PC-9 (cell line): ENCODE measurements at regions not wholly inside any gene's neighbourhood (a gene's known extent, or its start where the extent isn't known, plus 50 kb on each side); places are given as distances from the start of the nearest gene placed in this dataset.

Experiments used
- BruUV-seq: library from RNA; stranded (reverse); fragments of 400-500 nt; replicated peaks from 2 replicates; lab custom pipeline; 2021; lab: Mats Ljungman, UMichigan
- CTCF ChIA-PET: fragments of 300-600 bp; sonication (Branson Sonifier 250); formaldehyde crosslinking; loops from one replicate; lab custom pipeline; 2022; ENCODE audit warnings: antibody characterized with exemption; lab: Charles Lee
- POLR2A ChIA-PET: fragments of 300-600 bp; sonication (Branson Sonifier 250); formaldehyde crosslinking; loops from one replicate; lab custom pipeline; 2022; ENCODE audit warnings: antibody characterized with exemption; ENCODE audit not compliant: unreplicated experiment; lab: Charles Lee
- DNase-seq, 2 experiments: peaks; one replicate each; pipeline versions ENCODE4 v3.0.0 to v3.0.0-alpha.2; 2015 to 2022; ENCODE audit warnings: mixed read lengths in 1 of 2
- H2AFZ ChIP-seq: fragments of 200-600 bp; sonication (generic); 2 replicates; pipeline ENCODE4 v1.8.1; 2017; ENCODE audit warnings: antibody characterized with exemption
- H3F3A ChIP-seq: fragments of 200-600 bp; sonication (generic); 2 replicates; pipeline ENCODE4 v1.8.1; 2017; ENCODE audit warnings: antibody characterized with exemption, mild to moderate bottlenecking, low read depth; ENCODE audit not compliant: insufficient read depth
- H3K27ac ChIP-seq: fragments of 200-600 bp; sonication (generic); 2 replicates; pipeline ENCODE4 v1.6.1; 2016; ENCODE audit warnings: mixed run types
- H3K27me3 ChIP-seq: fragments of 200-600 bp; sonication (generic); 2 replicates; pipeline ENCODE4 v1.6.1; 2016; ENCODE audit warnings: low read depth, mixed run types; ENCODE audit not compliant: insufficient read depth
- H3K36me3 ChIP-seq: fragments of 200-600 bp; sonication (generic); 2 replicates; pipeline ENCODE4 v1.6.1; 2016; ENCODE audit warnings: low read depth, mixed run types
- H3K4me1 ChIP-seq: fragments of 200-600 bp; sonication (generic); replicated peaks from 2 replicates; pipeline ENCODE4 v1.6.1; 2016; ENCODE audit warnings: mixed run types; ENCODE audit not compliant: insufficient read depth
- H3K4me2 ChIP-seq: fragments of 200-600 bp; sonication (generic); 2 replicates; pipeline ENCODE4 v1.6.1; 2017; ENCODE audit warnings: mixed run types
- H3K4me3 ChIP-seq: fragments of 200-600 bp; sonication (generic); 2 replicates; pipeline ENCODE4 v1.6.1; 2016; ENCODE audit warnings: mixed run types
- H3K79me2 ChIP-seq: fragments of 200-600 bp; sonication (generic); 2 replicates; pipeline ENCODE4 v1.6.1; 2017; ENCODE audit warnings: low read depth, mixed run types
- H3K9me2 ChIP-seq: fragments of 200-600 bp; sonication (generic); 2 replicates; pipeline ENCODE4 v1.8.1; 2017; ENCODE audit warnings: mild to moderate bottlenecking; ENCODE audit not compliant: insufficient read depth
- H3K9me3 ChIP-seq: fragments of 200-600 bp; sonication (generic); 2 replicates; pipeline ENCODE4 v1.8.1; 2016; ENCODE audit warnings: low read depth; ENCODE audit not compliant: insufficient read depth
- H4K20me1 ChIP-seq: fragments of 200-600 bp; sonication (generic); 2 replicates; pipeline ENCODE4 v1.8.1; 2017; ENCODE audit not compliant: insufficient read depth
- CTCF ChIP-seq: fragments of 200-600 bp; sonication (generic); conservative IDR thresholded peaks from 2 replicates; pipeline ENCODE4 v1.6.1; 2017; ENCODE audit warnings: mixed run types, antibody characterized with exemption, mild to moderate bottlenecking, moderate library complexity
- EZH2 ChIP-seq: fragments of 200-600 bp; sonication (generic); IDR thresholded peaks from 2 replicates; pipeline ENCODE4 v1.8.0; 2017; ENCODE audit warnings: antibody characterized with exemption, low read depth
- intact Hi-C: fragments of 100-400 bp; cut with micrococcal nuclease; formaldehyde crosslinking; loops from one replicate; pipeline ENCODE4 v1.10.0; 2022; ENCODE audit not compliant: unreplicated experiment

GRCh38 chr13:105452895-105453294, 1082.6 kb downstream of the EFNB2 start:
- H3K27me3 ChIP-seq = no peaks in the 10 kb centered on the region
- H3K9me2 ChIP-seq = no peaks in the 10 kb centered on the region; the same call in 1 of the 2 replicates
- no peaks in the 10 kb centered on the region for H3F3A ChIP-seq
- H3K4me1 ChIP-seq = no peaks in the 10 kb centered on the region
- BruUV-seq = no TSS peak
- ChIA-PET POLR2A (no interaction called here), CTCF (no interaction called here)
- peaks cover 21% of the 10 kb centered on the region for H3K9me3 ChIP-seq
- no peak for DNase-seq
- no peak overlapping the region for H3K4me2 ChIP-seq
- intact Hi-C loops = no loop called here
- H2AFZ ChIP-seq = no peak overlapping the region
- no peak overlapping the region for H3K27ac ChIP-seq
- H4K20me1 ChIP-seq = no peaks in the 10 kb centered on the region; the same call in 1 of the 2 replicates
- H3K36me3 ChIP-seq = no peaks in the 10 kb centered on the region
- TF ChIP-seq CTCF = no peak
- H3K4me3 ChIP-seq = no peak overlapping the region
- H3K79me2 ChIP-seq = no peaks in the 10 kb centered on the region

GRCh38 chr13:105450784-105451183, 1084.7 kb downstream of the EFNB2 start:
- Histone ChIP-seq H3K4me2 (no peak overlapping the region), H3K4me3 (no peak overlapping the region), H3K27me3 (no peaks in the 10 kb centered on the region), H3K27ac (no peak overlapping the region), H3K9me3 (peaks cover 13% of the 10 kb centered on the region), H2AFZ (no peak overlapping the region), H3F3A (no peaks in the 10 kb centered on the region), H3K9me2 (no peaks in the 10 kb centered on the region; the same call in 1 of the 2 replicates), H3K36me3 (no peaks in the 10 kb centered on the region), H3K4me1 (no peaks in the 10 kb centered on the region), H3K79me2 (no peaks in the 10 kb centered on the region), H4K20me1 (no peaks in the 10 kb centered on the region)
- no TSS peak for BruUV-seq
- ChIA-PET CTCF (no interaction called here), POLR2A (no interaction called here)
- no peak for DNase-seq
- TF ChIP-seq EZH2 = no peak
- no peak for TF ChIP-seq CTCF
- intact Hi-C loops = no loop called here

- intact Hi-C loops = no loop called here
- Histone ChIP-seq H3K4me2 (no peak overlapping the region), H3K27me3 (no peaks in the 10 kb centered on the region), H3K36me3 (no peaks in the 10 kb centered on the region), H4K20me1 (no peaks in the 10 kb centered on the region), H3F3A (no peaks in the 10 kb centered on the region), H3K9me2 (no peaks in the 10 kb centered on the region; the same call in 1 of the 2 replicates), H3K9me3 (peaks cover 8% of the 10 kb centered on the region; the same call in 1 of the 2 replicates), H3K27ac (no peak overlapping the region), H3K4me1 (no peaks in the 10 kb centered on the region), H3K4me3 (no peak overlapping the region), H2AFZ (no peak overlapping the region), H3K79me2 (no peaks in the 10 kb centered on the region)
- BruUV-seq = no TSS peak
- POLR2A ChIA-PET = no interaction called here
- CTCF ChIA-PET = no interaction called here
- TF ChIP-seq EZH2 (no peak), CTCF (no peak)
- no peak for DNase-seq
Measured at GRCh38 chr13:105448811-105449210, 1086.7 kb downstream of the EFNB2 start.
